Neural crest cell (in vitro differentiated cells): ENCODE measurements at regions not wholly inside any gene's neighbourhood (a gene's known extent, or its start where the extent isn't known, plus 50 kb on each side); places are given as distances from the start of the nearest gene placed in this dataset.

Experiments
- DNase-seq: peaks from one replicate; pipeline ENCODE4 v3.0.0; 2021; ENCODE audit warnings: low read depth, mixed read lengths, low spot score
- H3K27ac Mint-ChIP-seq: one replicate; pipeline ENCODE4 v1.8.0; 2021; ENCODE audit warnings: mild to moderate bottlenecking, mixed read lengths; ENCODE audit not compliant: unreplicated experiment
- H3K27me3 Mint-ChIP-seq: 2 replicates; pipeline ENCODE4 v1.8.0; 2021; ENCODE audit warnings: low read depth, mild to moderate bottlenecking, mixed read lengths
- H3K36me3 Mint-ChIP-seq: 2 replicates; pipeline ENCODE4 v1.8.0; 2021; ENCODE audit warnings: low read depth, mild to moderate bottlenecking, mixed read lengths
- H3K4me1 Mint-ChIP-seq: 2 replicates; pipeline ENCODE4 v1.8.0; 2021; ENCODE audit warnings: mixed read lengths
- H3K4me3 Mint-ChIP-seq: one replicate; pipeline ENCODE4 v1.8.0; 2021; ENCODE audit warnings: mild to moderate bottlenecking, mixed read lengths
- H3K9me3 Mint-ChIP-seq: 2 replicates; pipeline ENCODE4 v1.8.0; 2021; ENCODE audit warnings: mixed read lengths
- CTCF ChIP-seq: fragments of 200-600 bp; sonication (generic); conservative IDR thresholded peaks from 2 replicates; pipeline ENCODE4 v1.5.0; 2021; ENCODE audit warnings: antibody characterized with exemption, mild to moderate bottlenecking

DNA sequence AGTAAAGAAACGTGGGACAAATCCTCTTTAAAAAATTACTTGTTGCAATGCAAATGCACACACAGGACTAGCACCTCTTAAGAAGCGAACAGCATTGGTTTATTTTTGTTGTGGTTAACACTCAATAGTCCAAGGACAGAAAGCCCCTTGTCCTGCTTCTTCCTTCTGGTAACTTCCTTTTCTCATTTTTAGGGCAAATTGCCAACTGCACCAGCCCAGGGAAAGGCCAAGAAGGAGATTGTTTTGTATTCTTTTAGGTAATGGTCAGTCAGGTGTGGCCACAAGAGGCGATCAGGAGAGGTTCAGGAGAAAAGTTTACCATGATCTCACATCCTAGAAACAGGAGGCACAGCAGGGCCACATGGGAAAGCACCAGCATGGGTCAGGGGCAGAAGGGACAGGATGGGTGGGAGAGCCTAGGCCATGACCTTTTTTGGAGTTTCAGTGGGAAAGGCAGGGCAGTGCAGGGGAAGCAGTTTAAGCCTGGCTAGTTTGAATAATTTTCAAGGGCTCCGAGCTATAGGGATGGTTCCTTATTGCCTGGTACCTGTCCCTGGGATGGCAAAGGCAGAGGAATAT lies 73.0 kb downstream of the CHRNA1 start:
- Mint-ChIP-seq H3K27ac (peak overlapping the region; percentile 94), H3K9me3 (no peaks in the 10 kb centered on the region), H3K4me1 (no peaks in the 10 kb centered on the region), H3K36me3 (no peaks in the 10 kb centered on the region), H3K4me3 (no peak overlapping the region), H3K27me3 (peaks cover 23% of the 10 kb centered on the region)
- no peak for TF ChIP-seq CTCF
- no peak for DNase-seq

DNA sequence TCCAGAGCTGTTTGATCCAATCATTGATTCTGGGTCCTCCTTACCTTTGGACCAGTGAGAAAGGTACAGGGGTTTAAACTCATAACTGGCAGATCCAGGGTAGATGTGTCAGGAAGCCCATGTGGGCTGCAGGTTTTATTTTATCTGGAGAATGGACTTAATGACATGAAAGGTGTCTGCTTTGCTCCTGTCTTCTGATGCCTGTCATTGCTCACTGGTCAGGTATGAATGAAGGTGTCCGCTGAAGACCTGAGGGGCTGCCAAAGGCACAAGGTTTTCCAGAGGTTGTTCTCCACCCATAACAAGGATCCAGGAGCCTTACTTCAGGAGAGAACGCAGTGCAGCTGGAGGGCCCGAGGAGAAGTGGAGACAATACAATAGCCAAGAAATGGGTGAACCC lies 74.2 kb downstream of the CHRNA1 start:
- H3K4me1 Mint-ChIP-seq, result no peaks in the 10 kb centered on the region
- no peaks in the 10 kb centered on the region for H3K36me3 Mint-ChIP-seq
- no peak overlapping the region for H3K27ac Mint-ChIP-seq
- no peak overlapping the region for H3K4me3 Mint-ChIP-seq
- TF ChIP-seq CTCF, result no peak
- peaks cover 24% of the 10 kb centered on the region for H3K27me3 Mint-ChIP-seq
- H3K9me3 Mint-ChIP-seq, result no peaks in the 10 kb centered on the region
- DNase-seq, result no peak

GRCh38 chr2:174688079-174688478 lies 76.2 kb downstream of the CHRNA1 start:
- no peak overlapping the region for H3K27ac Mint-ChIP-seq
- peaks cover 29% of the 10 kb centered on the region for H3K27me3 Mint-ChIP-seq
- no peak overlapping the region for H3K4me3 Mint-ChIP-seq
- peaks cover 7% of the 10 kb centered on the region for H3K4me1 Mint-ChIP-seq
- H3K9me3 Mint-ChIP-seq, result no peaks in the 10 kb centered on the region
- no peaks in the 10 kb centered on the region for H3K36me3 Mint-ChIP-seq
- peak; percentile 54 for TF ChIP-seq CTCF
- no peak for DNase-seq

DNA sequence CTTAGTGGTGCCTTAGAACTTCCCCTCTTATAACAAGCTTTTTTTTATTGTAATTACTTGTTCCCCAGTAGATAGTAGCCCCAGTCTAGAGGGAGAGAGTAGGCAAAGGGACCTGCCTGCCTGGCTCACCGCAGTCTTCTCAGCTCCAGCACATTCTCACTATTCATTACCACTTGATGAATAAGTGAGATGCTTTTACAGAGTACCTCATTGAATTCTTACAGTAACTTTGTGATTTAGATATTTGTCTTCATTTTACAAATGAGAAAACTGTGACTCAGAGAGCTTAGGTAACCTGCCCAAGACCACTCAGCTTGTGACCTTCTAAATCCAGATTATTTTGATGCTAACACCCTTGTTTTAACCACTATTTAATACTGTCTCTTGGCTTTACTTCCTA lies 77.8 kb downstream of the CHRNA1 start:
- TF ChIP-seq CTCF, result no peak
- no peaks in the 10 kb centered on the region for H3K36me3 Mint-ChIP-seq

DNA sequence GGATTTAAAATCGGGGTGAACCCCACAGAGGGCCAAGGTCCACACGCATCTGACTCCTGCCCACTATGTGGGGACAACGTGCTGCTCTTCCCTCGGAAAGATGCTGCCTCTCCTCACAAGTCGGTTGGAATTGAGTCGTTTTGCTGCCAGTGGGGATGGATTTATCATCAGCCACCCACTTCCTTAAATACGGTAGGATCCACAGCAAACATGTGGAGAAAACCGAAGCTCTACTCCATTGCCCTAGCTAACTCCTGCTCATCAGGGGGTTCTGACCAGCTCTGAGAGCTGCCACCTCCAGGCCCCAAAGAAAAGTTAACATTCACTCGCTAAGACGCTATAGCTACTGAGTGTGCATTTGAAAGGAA lies 80.9 kb downstream of the CHRNA1 start:
- Mint-ChIP-seq H3K36me3 (no peaks in the 10 kb centered on the region), H3K4me3 (peak overlapping the region; percentile 94), H3K27me3 (peaks cover 35% of the 10 kb centered on the region), H3K27ac (no peak overlapping the region), H3K4me1 (peaks cover 20% of the 10 kb centered on the region), H3K9me3 (no peaks in the 10 kb centered on the region)
- no peak for TF ChIP-seq CTCF
- no peak for DNase-seq

More for the DNA sequence above, 77.8 kb downstream of the CHRNA1 start:
- H3K4me3 Mint-ChIP-seq, result no peak overlapping the region
- H3K27me3 Mint-ChIP-seq, result peaks cover 34% of the 10 kb centered on the region
- no peaks in the 10 kb centered on the region for H3K9me3 Mint-ChIP-seq
- DNase-seq, result no peak
- peaks cover 11% of the 10 kb centered on the region for H3K4me1 Mint-ChIP-seq
- H3K27ac Mint-ChIP-seq, result no peak overlapping the region
